Activated naive CD4-positive, alpha-beta T cell treated with Interleukin-2 at 50 U/mL for 16 hours (primary cell): ENCODE measurements at regions not wholly inside any gene's neighbourhood (a gene's known extent, or its start where the extent isn't known, plus 50 kb on each side); places are given as distances from the start of the nearest gene placed in this dataset.
"Not testable (repeated sequence)": the region's sequence is repeated elsewhere in the genome, so short reads cannot be mapped to it uniquely, and the experiment has no call there.

Experiments
- DNase-seq: peaks from one replicate; pipeline ENCODE4 v3.0.0-alpha.2; 2020

DNA sequence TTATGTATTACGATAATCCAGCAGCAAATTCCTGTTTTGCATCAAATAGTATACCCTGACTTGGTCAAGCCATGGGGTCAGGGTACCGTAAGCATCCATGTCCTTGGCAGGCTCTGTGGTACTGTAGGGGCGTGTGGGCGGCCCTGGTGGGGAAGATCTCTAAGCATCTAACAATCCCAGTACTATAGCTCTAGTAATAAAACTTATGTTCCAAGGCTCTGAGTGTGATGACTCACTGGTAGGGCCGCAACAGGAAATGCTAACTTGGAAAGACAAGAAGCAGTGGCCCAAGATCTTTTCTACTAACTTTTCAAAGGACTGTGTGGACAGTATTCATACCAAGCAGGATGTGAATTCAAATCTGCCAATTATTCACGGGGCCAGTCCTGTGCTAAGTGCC lies 63.8 kb downstream of the CLEC18A start:
- not testable (repeated sequence) for DNase-seq

DNA sequence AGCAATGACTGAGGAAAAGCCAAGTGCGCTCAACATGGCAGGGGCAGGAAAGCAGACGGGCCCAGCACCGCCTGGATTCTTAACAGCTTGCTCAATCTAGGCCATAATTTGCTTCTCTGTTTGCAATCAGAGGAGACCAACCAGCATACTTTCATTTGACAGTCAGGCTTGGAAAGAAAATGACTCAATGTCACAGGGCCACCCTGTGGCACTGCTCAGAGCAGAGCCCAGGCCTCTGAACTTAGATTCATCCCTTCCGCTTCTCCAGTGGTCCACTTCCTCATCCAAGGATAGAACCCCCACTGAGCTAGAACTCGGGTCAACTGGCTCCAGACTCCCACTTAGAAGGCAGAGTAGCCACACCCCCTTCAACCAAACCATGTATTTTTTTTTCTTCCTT lies 65.6 kb downstream of the CLEC18A start:
- DNase-seq: not testable (repeated sequence)

DNA sequence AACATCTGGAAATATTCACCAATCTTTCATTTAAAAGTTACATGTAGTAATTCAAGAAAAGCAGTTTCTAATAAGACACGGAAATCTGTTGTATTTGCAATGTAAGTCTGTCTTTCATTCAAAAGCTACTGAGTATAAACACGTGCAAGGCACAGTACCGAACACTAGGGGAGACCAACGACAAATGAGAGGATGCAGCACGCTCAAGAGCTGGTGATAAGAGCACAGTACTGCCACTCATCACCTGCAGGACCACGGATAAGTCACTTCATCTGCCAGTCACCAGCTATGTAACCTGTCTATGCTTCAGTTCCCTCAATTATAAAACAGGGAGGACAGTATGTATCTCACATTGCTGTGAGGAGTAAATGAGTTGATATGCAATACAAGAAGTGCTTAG lies 67.1 kb downstream of the CLEC18A start:
- DNase-seq: peak; percentile 14

DNA sequence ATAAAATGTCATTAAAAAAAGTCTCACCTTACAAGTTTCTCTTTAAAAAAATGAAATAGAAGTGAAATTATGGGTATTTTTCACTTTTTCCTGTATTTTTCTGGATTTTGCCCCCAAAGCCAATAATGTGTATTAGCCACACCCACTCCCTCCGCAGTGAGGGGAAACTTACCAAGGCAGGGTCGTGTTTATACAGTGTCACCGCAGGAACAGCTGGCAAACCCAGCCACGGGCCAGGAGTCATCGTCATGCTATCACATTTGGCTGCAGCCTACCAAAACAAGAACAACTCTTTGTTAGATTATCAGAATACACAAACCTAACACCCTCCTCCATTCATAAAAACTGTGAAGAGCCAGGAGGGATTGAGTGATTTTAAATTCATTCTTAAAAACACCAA lies 72.1 kb downstream of the CLEC18A start:
- DNase-seq: not testable (repeated sequence)

DNA sequence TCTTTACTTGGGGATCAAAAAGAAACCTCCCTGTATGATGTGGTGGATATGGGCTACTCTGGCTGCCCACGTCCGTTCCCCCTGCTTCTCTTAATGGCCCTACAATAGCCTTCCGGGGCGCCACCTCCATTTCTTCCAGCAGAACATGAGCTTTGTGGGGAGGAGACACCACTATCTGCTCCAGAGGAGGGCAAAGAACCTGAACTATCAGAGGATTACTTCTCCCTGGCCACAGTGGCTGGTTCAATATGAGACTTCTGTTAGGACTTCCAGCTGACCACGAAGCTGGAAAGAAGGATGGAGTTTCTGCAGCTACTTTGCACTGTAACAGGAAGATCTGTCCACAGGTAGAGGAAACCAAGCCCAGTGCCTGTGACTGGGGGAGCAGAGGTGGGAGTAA lies 72.8 kb downstream of the CLEC18A start:
- not testable (repeated sequence) for DNase-seq

DNA sequence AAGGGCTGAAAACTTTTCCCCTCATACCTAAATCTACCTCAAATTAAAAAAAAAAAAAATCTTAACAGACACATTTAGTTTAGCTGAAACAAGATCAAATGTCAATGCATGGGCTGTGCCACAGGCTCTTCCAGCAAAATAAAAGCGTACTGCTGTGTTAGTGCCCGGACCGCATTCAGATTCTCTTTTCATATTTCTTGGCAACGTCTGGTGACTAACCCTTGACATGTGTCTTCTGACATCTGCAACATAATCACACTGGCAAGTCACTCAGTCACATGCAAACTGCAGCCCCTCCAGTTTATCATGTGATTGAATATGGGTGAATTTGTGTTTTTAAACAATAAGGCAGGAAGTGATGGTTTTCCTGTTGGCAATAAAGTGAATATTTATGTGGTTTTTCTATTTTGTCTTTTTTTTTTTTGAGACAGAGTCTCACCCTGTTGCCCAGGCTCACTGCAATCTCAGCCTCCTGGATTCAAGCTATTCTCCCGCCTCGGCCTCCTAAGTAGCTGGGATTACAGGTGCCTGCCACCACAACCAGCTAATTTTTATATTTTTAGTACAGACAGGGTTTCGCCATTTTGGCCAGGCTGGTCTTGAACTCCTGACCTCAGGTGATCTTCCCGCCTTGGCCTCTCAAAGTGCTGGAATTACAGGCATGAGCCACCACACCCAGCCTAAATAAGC lies 75.2 kb downstream of the CLEC18A start:
- peak; percentile 23 for DNase-seq

DNA sequence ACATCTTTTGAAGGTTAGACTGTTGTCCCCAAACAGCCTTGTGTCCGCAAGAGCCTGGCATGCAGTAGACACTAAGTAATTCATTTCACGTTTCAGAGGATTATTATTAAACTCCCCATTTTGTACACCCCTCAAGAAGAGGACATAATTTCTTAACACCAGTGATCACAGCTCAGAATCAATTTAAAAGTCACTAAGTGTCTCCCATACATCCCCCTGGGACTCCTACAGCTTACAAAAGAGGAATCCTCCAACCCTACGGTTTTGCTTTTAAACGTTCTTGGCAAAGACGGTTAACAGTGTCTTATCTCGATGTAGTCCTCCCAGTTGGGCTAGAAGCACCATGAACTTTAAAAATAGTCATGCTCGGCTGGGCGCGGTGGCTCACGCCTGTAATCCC lies 81.2 kb upstream of the PDPR start:
- DNase-seq: not testable (repeated sequence)

DNA sequence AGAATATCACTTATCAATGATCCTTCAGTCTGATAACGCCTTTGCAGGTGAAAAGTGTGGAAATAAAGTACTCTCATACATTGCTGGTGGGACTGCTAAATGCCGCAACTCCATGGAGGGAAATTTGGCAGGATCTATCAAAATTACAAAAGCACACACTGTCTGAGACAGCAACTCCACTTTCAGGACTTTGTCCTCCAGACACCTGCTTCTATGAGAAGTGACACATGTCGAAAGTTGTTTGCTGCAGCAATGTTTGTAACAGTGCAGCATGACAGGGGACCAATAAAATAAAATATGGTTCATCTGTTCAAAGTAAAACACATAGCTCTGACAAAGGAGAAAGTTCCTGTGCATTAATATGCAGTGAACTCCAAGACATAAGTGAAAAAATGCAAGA lies 76.2 kb upstream of the PDPR start:
- not testable (repeated sequence) for DNase-seq

DNA sequence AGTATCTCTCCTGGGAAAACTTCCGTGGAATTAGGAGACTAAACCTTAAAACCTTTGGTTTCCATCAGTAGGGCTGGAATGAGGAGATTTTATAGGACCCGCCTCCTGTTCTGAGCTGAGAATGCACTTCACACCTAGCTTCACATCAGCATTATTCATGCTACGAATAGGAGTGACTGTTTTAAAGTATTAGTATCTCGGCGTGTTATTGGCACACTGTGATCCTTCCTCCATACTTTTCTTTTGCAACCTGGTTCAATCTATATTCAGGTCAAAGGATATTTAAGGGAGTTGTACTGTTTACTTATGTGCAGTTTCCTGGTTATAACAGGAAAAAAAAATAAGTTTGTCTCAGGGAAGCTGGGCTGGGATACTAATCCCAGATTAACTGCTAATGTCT lies 73.6 kb upstream of the PDPR start:
- not testable (repeated sequence) for DNase-seq

DNA sequence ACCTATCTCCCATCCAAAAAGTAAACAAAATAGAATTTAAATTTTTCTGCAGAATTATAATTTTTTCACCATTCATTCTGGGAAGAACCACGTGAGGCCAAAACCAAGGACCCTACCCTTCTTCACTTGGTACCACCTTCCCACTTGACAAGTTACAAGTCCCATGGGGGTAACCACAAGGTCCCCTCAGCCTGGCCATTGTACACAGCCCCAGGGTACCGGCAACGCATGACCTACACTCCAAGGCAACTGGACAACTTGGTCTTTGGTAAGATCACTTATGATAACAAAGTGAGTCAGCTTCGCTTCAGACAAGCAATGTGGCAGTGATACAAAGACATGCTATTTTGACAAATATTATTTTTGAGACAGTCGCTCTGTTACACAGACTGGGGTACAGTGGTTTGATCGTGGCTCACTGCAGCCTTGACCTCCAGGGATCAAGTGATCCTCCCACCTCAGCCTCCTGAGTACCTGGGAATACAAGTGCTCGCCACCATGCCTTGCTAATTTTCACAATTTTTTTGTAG lies 70.5 kb upstream of the PDPR start:
- DNase-seq: not testable (repeated sequence)

DNA sequence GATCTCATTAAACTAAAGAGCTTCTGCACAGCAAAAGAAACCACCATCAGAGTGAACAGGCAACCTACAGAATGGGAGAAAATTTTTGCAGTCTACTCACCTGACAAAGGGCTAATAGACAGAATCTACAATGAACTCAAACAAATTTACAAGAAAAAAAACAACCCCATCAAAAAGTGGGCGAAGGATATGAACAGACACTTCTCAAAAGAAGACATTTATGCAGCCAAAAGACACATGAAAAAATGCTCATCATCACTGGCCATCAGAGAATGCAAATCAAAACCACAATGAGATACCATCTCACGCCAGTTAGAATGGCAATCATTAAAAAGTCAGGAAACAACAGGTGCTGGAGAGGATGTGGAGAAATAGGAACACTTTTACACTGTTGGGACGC lies 67.6 kb upstream of the PDPR start:
- DNase-seq: not testable (repeated sequence)

DNA sequence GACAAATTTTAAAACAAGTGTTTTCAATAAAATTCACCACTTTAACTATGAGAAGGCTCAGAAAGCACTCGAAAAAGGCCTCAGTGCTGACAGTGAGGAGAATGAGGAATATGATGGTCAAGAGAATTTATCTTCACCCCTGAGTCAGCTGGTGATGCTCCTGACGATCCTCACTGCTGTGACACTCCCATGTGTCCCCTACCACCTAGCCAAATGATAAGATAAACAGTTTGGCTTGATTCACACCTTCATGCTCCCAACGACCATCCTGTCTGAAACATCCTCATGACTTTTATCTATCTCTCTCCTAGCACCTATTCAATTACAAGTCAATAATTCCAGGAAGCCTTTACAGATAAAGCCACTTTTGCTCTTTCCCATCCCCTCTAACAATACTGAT lies 66.0 kb upstream of the PDPR start:
- not testable (repeated sequence) for DNase-seq

DNA sequence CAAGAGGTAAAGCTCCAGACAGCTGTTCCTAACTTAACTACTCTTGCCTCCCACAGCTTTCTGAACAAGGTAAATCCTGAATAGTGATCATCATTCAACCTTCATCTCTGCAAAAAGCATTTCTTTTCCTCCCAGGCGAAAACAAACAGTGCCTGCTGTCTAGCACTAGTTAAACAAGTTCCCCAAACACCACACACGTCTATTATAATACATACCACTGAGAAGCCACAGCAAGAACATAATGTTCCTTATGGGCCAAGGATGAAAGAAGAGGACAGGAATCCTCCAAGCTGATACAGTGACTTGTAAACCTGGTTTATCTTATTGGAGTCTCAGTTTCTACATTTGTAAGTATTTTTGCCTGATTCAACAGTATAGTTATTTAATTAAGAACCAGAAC lies 56.1 kb upstream of the PDPR start:
- not testable (repeated sequence) for DNase-seq

DNA sequence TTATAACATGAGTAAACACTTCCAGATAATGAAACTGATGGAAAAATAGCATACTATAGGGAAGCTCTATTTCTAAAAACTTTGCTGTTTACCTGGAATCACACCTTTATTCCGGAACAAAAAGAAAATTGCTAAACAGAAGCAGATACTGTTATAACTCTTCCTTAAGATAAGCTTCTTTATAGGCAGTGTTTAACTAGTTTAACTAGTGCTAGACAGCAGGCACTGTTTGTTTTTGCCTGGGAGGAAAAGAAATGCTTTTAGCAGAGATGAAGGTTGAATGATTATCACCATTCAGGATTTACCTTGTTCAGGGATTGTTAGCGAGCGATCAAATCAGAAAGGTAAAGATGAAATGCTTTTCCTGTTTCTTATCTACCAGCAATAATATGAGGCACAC lies 54.7 kb upstream of the PDPR start:
- not testable (repeated sequence) for DNase-seq

DNA sequence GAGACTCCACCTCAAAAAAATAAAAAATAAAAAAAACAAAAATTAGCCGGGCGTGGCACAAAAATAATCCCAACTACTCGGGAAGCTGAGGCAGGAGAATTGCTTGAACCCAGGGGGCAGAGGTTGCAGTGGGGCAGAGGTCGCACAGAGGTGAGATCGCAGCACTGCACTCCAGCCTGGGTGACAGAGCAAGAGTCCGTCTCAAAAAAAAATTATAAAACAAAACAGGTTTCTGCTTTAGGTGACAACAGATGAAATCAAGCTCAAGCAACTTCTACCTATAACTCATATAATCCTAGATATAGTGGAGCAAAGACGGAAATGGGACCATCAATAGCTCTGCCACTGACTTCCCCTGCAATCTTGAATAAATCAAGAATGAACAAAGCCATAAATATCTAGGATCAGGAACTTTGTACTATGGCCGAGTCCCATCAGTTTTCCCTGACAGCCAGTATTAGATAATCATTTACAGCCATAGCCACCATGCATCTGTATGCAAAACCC lies 53.6 kb upstream of the PDPR start:
- not testable (repeated sequence) for DNase-seq

DNA sequence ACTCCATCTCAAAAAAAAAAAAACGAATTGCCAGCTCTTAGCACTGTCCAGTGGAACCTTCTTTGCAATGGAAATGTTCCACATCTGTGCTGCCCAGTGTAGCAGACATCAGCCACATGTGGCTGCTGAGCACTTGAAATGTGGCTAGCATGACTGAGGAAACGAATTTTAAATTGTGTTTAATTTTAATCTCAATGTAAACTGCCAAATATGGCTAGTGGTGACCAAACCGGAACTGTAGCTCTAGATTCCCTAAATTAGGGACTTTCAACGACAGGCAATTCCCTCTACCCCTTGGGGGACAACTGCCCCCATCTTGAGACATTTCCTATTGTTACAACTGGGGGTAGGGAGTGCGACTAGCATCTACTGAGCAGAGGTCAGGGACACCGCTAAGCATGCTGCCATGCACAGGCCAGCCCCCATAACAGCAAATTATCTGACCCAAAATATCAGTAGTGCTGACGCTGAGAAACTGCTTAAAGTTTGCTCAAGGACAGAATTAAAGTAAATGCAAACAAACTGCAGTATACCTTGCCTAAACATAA lies 52.4 kb upstream of the PDPR start:
- not testable (repeated sequence) for DNase-seq

DNA sequence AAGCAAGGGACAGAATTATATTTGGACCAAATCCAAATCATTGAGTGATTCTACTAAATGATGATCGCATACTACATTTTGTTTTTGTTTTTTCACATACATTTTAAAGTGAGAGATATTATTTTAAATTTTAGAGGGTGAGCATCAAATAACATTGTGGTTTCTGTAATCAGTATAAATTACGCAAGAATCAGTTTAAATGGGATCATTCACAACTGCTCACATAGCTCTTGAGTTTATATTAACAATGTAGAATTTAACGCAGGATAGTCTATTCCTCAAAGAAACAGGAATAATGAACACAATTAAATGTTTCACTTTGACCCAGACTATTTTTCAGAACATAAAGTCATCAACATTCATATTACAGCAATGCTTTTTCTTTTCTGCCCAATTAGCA lies 51.2 kb upstream of the PDPR start:
- not testable (repeated sequence) for DNase-seq
